GM13976 (cell line): ENCODE measurements at regions not wholly inside any gene's neighbourhood (a gene's known extent, or its start where the extent isn't known, plus 50 kb on each side); places are given as distances from the start of the nearest gene placed in this dataset.

Experiments
- DNase-seq: peaks from one replicate; pipeline ENCODE4 v3.0.0; 2012; ENCODE audit warnings: low spot score
- in situ Hi-C: fragments of 300-500 bp; cut with MboI; formaldehyde crosslinking; loops from one replicate; pipeline ENCODE4 v1.12.0; 2022; ENCODE audit warnings: low sequenced_read_pairs, mixed read lengths, inconsistent platforms; ENCODE audit not compliant: unreplicated experiment
- TF ChIP-seq, protein P1 (sequence below): IDR thresholded peaks from 2 replicates; pipeline ENCODE4 v1.5.1; 2012; ENCODE audit warnings: borderline replicate concordance, mild to moderate bottlenecking; ENCODE audit not compliant: insufficient read depth; ENCODE audit errors: extremely low read depth, missing control alignments, control extremely low read depth

DNA sequence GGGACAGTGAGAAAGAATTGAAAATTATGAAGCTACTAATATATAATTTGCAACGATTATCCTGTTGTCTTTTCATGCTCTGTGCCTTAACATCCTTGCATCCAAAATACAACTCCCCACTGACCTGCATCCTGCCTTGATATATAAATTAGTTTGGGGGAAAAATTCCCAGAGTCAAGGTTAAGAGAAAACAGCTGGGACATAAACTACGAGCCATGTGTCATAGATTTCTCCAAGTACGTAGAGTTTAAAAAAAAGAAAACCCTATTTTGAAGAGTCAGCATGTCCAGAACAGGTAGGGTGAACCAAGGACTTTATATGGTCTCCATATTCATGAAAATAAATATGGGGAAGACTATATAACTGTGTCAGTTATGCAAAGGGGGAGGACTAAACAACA lies 123.8 kb upstream of the MARCKS start:
- in situ Hi-C loops = no loop called here

DNA sequence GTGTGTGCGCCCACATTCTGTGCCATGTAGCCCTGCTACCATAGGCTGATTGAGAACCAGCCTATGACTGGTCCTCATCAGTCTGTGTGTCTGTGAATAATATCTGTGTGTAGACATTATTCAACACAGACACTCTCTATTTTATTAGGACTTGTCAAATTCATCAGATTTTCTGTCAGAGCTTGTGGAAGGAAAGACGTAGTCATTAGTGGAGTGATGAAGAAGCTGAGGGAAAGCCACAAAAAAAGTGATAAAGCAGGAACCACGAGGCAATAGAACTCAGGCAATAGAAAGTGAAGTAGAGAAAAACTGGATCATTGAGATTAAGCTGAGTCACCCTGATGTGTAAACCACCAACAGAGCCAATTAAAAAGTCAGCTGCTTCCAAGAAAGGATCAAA lies 122.2 kb upstream of the MARCKS start:
- no peak for DNase-seq
- in situ Hi-C loops = no loop called here
- TF ChIP-seq, protein P1, sequence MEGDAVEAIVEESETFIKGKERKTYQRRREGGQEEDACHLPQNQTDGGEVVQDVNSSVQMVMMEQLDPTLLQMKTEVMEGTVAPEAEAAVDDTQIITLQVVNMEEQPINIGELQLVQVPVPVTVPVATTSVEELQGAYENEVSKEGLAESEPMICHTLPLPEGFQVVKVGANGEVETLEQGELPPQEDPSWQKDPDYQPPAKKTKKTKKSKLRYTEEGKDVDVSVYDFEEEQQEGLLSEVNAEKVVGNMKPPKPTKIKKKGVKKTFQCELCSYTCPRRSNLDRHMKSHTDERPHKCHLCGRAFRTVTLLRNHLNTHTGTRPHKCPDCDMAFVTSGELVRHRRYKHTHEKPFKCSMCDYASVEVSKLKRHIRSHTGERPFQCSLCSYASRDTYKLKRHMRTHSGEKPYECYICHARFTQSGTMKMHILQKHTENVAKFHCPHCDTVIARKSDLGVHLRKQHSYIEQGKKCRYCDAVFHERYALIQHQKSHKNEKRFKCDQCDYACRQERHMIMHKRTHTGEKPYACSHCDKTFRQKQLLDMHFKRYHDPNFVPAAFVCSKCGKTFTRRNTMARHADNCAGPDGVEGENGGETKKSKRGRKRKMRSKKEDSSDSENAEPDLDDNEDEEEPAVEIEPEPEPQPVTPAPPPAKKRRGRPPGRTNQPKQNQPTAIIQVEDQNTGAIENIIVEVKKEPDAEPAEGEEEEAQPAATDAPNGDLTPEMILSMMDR = no peak

More for the DNA sequence above, 123.8 kb upstream of the MARCKS start:
- TF ChIP-seq, protein P1 = no peak
- DNase-seq = no peak

DNA sequence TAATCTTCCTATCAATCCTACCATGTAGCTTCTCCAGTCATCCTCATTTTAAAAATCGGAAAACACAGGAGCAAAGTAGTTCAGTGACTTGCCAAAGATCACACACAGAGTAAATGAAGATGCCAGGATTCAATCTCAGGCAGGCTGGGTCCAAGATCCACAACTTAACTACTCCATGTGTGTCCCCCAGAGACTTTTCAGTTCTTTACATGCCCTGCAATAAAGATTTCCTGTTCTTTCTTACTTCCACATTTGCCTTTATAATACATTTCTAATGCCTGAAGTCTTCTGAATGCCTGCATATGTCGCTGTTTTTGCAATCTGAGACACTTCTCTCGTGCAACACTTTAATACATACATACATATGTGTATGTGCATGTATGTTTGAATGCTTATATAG lies 121.7 kb upstream of the MARCKS start:
- no peak for DNase-seq
- in situ Hi-C loops = no loop called here
- TF ChIP-seq, protein P1 = no peak

DNA sequence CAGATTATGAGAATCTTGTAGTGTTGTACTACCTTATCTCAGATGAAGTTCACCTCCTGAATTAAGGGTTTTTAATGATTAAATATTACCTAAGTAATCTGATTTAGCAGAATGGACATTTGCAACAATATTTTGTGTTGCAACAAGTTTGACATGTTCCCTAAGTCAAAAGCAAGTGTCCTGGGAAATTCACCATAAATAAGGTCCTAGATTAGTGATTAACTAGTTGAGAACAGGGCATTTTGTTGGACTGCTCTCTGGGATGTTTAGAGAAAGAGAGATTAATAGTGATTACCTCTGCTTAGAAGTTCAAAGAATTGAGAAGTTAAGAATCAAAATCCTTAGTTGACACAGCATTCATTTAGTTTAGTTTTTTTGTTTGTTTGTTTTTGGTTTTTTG lies 120.2 kb upstream of the MARCKS start:
- in situ Hi-C loops = no loop called here
- DNase-seq = no peak
- TF ChIP-seq, protein P1 = no peak

DNA sequence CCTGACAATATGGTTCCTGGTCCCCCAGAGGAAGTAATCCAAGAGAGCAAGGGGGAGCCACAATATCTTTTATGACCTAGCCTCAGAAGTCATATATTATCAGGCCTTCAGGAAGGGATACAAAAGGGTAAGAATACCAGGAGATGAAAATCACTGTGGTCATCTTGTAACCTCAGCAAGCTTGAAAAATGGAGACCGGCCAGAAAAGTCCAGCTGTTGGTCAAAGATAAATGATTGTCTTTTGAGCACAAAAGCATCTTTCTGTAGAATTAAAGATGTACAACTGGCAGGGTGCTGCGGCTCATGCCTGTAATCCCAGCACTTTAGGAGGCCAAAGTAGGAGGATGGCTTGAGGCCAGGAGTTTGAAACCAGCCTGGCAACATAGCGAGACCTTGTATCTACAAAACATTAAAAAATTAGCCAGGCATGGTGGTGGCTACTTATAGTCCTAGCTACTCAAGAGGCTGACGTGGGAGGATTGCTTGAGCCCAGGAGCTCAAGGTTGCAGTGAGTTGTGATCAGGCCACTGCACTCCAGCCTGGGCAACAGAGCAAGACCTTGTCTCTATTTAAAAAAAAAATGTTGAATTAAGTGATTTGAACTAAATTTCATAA lies 118.0 kb upstream of the MARCKS start:
- no peak for DNase-seq
- in situ Hi-C loops = no loop called here
- TF ChIP-seq, protein P1 = no peak

DNA sequence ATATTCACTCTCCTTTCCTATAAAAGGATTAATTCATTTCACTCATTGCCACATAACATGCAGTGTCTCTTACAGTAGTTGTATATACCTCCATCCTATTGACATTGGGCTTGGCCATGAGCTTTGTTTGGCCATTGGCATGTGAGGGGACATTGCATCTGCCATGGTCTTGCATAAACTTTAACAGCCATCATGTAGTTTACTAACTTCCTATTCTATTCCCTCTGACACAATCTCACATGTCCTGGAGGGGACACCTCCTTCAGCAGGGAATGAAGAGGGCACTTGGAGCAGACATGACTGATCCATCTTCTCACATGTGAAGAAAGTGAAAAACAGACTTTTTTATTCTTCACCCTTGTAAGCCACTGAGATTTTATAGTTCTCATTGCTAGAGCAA lies 115.5 kb upstream of the MARCKS start:
- DNase-seq = no peak
- in situ Hi-C loops = no loop called here
- TF ChIP-seq, protein P1 = no peak
